WI38 (cell line): ENCODE measurements at regions not wholly inside any gene's neighbourhood (a gene's known extent, or its start where the extent isn't known, plus 50 kb on each side); places are given as distances from the start of the nearest gene placed in this dataset.
"Not testable (repeated sequence)": the region's sequence is repeated elsewhere in the genome, so short reads cannot be mapped to it uniquely, and the experiment has no call there.

ENCODE experiments used
- H3K4me3 ChIP-seq: 2 replicates; pipeline ENCODE4 v1.5.1; 2011; ENCODE audit warnings: low read depth, mild to moderate bottlenecking, control low read depth, low read length
- CTCF ChIP-seq: IDR thresholded peaks from 2 replicates; pipeline ENCODE4 v1.5.1; 2012; ENCODE audit warnings: low read depth, mild to moderate bottlenecking, control low read depth, low read length

- TF ChIP-seq CTCF: no peak
- no peak overlapping the region for H3K4me3 ChIP-seq
Observed at GRCh38 chr15:20272422-20273184, 269.0 kb downstream of the GOLGA6L6 start.

GRCh38 chr15:20271647-20272046 is 270.0 kb downstream of the GOLGA6L6 start:
- no peak for TF ChIP-seq CTCF
- no peak overlapping the region for H3K4me3 ChIP-seq

- H3K4me3 ChIP-seq: not testable (repeated sequence)
Observed at GRCh38 chr15:20269956-20270355, 271.6 kb downstream of the GOLGA6L6 start.

- not testable (repeated sequence) for H3K4me3 ChIP-seq
Observed at GRCh38 chr15:20267996-20268395, 273.6 kb downstream of the GOLGA6L6 start.

- H3K4me3 ChIP-seq: not testable (repeated sequence)
Observed at GRCh38 chr15:20267051-20267730, 274.4 kb downstream of the GOLGA6L6 start.

GRCh38 chr15:20265710-20266109 is 275.9 kb downstream of the GOLGA6L6 start:
- not testable (repeated sequence) for H3K4me3 ChIP-seq

- H3K4me3 ChIP-seq: not testable (repeated sequence)
Observed at GRCh38 chr15:20261321-20262280, 280.0 kb downstream of the GOLGA6L6 start.

GRCh38 chr15:20260650-20261049 is 280.9 kb downstream of the GOLGA6L6 start:
- not testable (repeated sequence) for H3K4me3 ChIP-seq

- not testable (repeated sequence) for H3K4me3 ChIP-seq
Observed at GRCh38 chr15:20259559-20260190, 281.9 kb downstream of the GOLGA6L6 start.

- H3K4me3 ChIP-seq: not testable (repeated sequence)
Observed at GRCh38 chr15:20256394-20256793, 285.2 kb downstream of the GOLGA6L6 start.

- not testable (repeated sequence) for H3K4me3 ChIP-seq
Observed at GRCh38 chr15:20255641-20256040, 286.0 kb downstream of the GOLGA6L6 start.

GRCh38 chr15:20253047-20253615 is 288.5 kb downstream of the GOLGA6L6 start:
- not testable (repeated sequence) for H3K4me3 ChIP-seq

GRCh38 chr15:20252040-20252439 is 289.6 kb downstream of the GOLGA6L6 start:
- not testable (repeated sequence) for H3K4me3 ChIP-seq

GRCh38 chr15:20251214-20252005 is 290.2 kb downstream of the GOLGA6L6 start:
- not testable (repeated sequence) for H3K4me3 ChIP-seq

- not testable (repeated sequence) for H3K4me3 ChIP-seq
Observed at GRCh38 chr15:20250206-20250605, 291.4 kb downstream of the GOLGA6L6 start.

- not testable (repeated sequence) for H3K4me3 ChIP-seq
Observed at GRCh38 chr15:20249677-20249970, 292.0 kb downstream of the GOLGA6L6 start.

GRCh38 chr15:20248434-20248833 is 293.2 kb downstream of the GOLGA6L6 start:
- not testable (repeated sequence) for H3K4me3 ChIP-seq
